ENCODE measurements at regions not wholly inside any gene's neighbourhood (a gene's known extent, or its start where the extent isn't known, plus 50 kb on each side); places are given as distances from the start of the nearest gene placed in this dataset.
"Not testable (repeated sequence)": the region's sequence is repeated elsewhere in the genome, so short reads cannot be mapped to it uniquely, and the experiment has no call there.

GRCh38 chr5:56731473-56731872 is 83.9 kb upstream of the MAP3K1 start:
- ATAC-seq = not testable (repeated sequence)

- ATAC-seq = peak in 1 of 2 donors; percentile 27
These were observed 85.9 kb upstream of the MAP3K1 start for GRCh38 chr5:56729488-56729887.

GRCh38 chr5:56725711-56726411 is 89.5 kb upstream of the MAP3K1 start:
- ATAC-seq = peak in 1 of 2 donors; percentile 20

- not testable (repeated sequence) for ATAC-seq
These were observed 90.5 kb upstream of the MAP3K1 start for GRCh38 chr5:56724857-56725256.

GRCh38 chr5:56722317-56722716 is 93.0 kb upstream of the MAP3K1 start:
- ATAC-seq = no peak

GRCh38 chr5:56717253-56717987 is 97.9 kb upstream of the MAP3K1 start:
- ATAC-seq = no peak

GRCh38 chr5:56715986-56716385 is 99.4 kb upstream of the MAP3K1 start:
- ATAC-seq = no peak

GRCh38 chr5:56712895-56713591 is 102.3 kb upstream of the MAP3K1 start:
- no peak for ATAC-seq

- ATAC-seq = peak; percentile 70 to 78
These were observed 104.3 kb upstream of the MAP3K1 start for GRCh38 chr5:56710826-56711590.

- no peak for ATAC-seq
These were observed 108.8 kb upstream of the MAP3K1 start for GRCh38 chr5:56706504-56706903.

GRCh38 chr5:56705217-56705616 is 110.1 kb upstream of the MAP3K1 start:
- ATAC-seq = no peak

GRCh38 chr5:56703952-56704351 is 111.4 kb upstream of the MAP3K1 start:
- no peak for ATAC-seq

- ATAC-seq = no peak
These were observed 114.6 kb upstream of the MAP3K1 start for GRCh38 chr5:56700711-56701110.

- no peak for ATAC-seq
These were observed 115.8 kb upstream of the MAP3K1 start for GRCh38 chr5:56699538-56699937.

GRCh38 chr5:56698463-56699381 is 116.6 kb upstream of the MAP3K1 start:
- peak in 1 of 2 donors; percentile 41 for ATAC-seq

GRCh38 chr5:56696900-56697299 is 118.4 kb upstream of the MAP3K1 start:
- no peak for ATAC-seq

- peak; percentile 63 to 82 for ATAC-seq
These were observed 122.1 kb upstream of the MAP3K1 start for GRCh38 chr5:56693220-56693579.

- ATAC-seq = peak in 1 of 2 donors; percentile 39
These were observed 122.8 kb upstream of the MAP3K1 start for GRCh38 chr5:56692359-56693219.

- no peak for ATAC-seq
These were observed 126.9 kb upstream of the MAP3K1 start for GRCh38 chr5:56688402-56688801.

- peak in 1 of 2 donors; percentile 19 for ATAC-seq
These were observed 128.8 kb upstream of the MAP3K1 start for GRCh38 chr5:56686337-56687195.

Measured in activated CD4-positive, CD25-positive, alpha-beta regulatory T cell treated with anti-CD3 and anti-CD28 coated beads, Interleukin-2, amount 50 U/mL, for 24 hours (primary cell).